CD4-positive, alpha-beta T cell (primary cell): ENCODE measurements at regions not wholly inside any gene's neighbourhood (a gene's known extent, or its start where the extent isn't known, plus 50 kb on each side); places are given as distances from the start of the nearest gene placed in this dataset.

Experiments
- ATAC-seq: fragments of 200-7000 bp; cut with Tn5 transposase; one replicate; pipeline ENCODE4 v1.10.0; 2022; ENCODE audit warnings: mild to moderate bottlenecking; ENCODE audit not compliant: poor library complexity
- CTCF ChIA-PET: fragments of 350-600 bp; sonication (Branson Sonifier 250); formaldehyde crosslinking; loops from one replicate; lab custom pipeline; 2021; ENCODE audit warnings: antibody characterized with exemption, inconsistent platforms; lab: Charles Lee
- POLR2A ChIA-PET: fragments of 350-600 bp; sonication (Branson Sonifier 250); formaldehyde crosslinking; loops from one replicate; lab custom pipeline; 2021; ENCODE audit warnings: antibody characterized with exemption, inconsistent platforms; lab: Charles Lee
- DNase-seq, 14 experiments: peaks; one replicate each; pipeline ENCODE4 v3.0.0-alpha.2; 2013 to 2020; ENCODE audit warnings: mixed read lengths in 2 of 14
- H3K27ac ChIP-seq, 2 donors: one replicate each; pipeline versions ENCODE4 v1.5.1 to v1.7.0; 2013; ENCODE audit warnings: low read length in 2 of 2, low read depth in 1 of 2, mild to moderate bottlenecking in 1 of 2
- H3K27me3 ChIP-seq, 2 experiments: 1 replicate in 1 of 2; 2 replicates in 1 of 2; pipeline versions ENCODE4 v1.6.1 to v1.7.0; 2013; ENCODE audit warnings: low read length in 2 of 2, control low read depth in 1 of 2, mild to moderate bottlenecking in 1 of 2, moderate library complexity in 1 of 2; ENCODE audit not compliant: insufficient read depth in 2 of 2, control insufficient read depth in 1 of 2
- H3K36me3 ChIP-seq: one replicate; pipeline ENCODE4 v1.6.1; 2013; ENCODE audit warnings: low read length, control low read depth; ENCODE audit not compliant: insufficient read depth
- H3K4me1 ChIP-seq: one replicate; pipeline ENCODE4 v1.6.1; 2013; ENCODE audit warnings: low read length, control low read depth; ENCODE audit not compliant: insufficient read depth
- H3K4me3 ChIP-seq: one replicate; pipeline ENCODE4 v1.5.1; 2013; ENCODE audit warnings: mild to moderate bottlenecking, low read length, moderate library complexity
- H3K9me3 ChIP-seq, 2 experiments: 1 replicate in 1 of 2; 2 replicates in 1 of 2; pipeline versions ENCODE4 v1.6.1 to v1.7.0; 2013; ENCODE audit warnings: low read length in 2 of 2, mild to moderate bottlenecking in 2 of 2, control low read depth in 1 of 2, moderate library complexity in 1 of 2; ENCODE audit not compliant: control insufficient read depth in 1 of 2, insufficient read depth in 1 of 2
- H3K27ac Mint-ChIP-seq: one replicate; pipeline ENCODE4 v1.8.0; 2020; ENCODE audit warnings: mixed read lengths
- H3K27me3 Mint-ChIP-seq: one replicate; pipeline ENCODE4 v1.8.0; 2021; ENCODE audit warnings: mixed read lengths
- H3K36me3 Mint-ChIP-seq: one replicate; pipeline ENCODE4 v1.8.0; 2021; ENCODE audit warnings: low read depth, mixed read lengths
- H3K4me1 Mint-ChIP-seq: one replicate; pipeline ENCODE4 v1.8.0; 2021; ENCODE audit warnings: low read depth, mixed read lengths
- H3K4me3 Mint-ChIP-seq: one replicate; pipeline ENCODE4 v1.8.0; 2020; ENCODE audit warnings: mild to moderate bottlenecking, mixed read lengths
- H3K9me3 Mint-ChIP-seq: one replicate; pipeline ENCODE4 v1.8.0; 2020; ENCODE audit warnings: mixed read lengths
- intact Hi-C, 2 experiments: fragments of 100-400 bp; cut with DNase I in 1 of 2; cut with micrococcal nuclease in 1 of 2; formaldehyde crosslinking; loops; one replicate each; pipeline versions ENCODE4 v1.15.1 to v1.9.0; 2023 to 2025; cut with DNase I, micrococcal nuclease
- TF ChIP-seq, protein P1 (sequence below): fragments of 200-600 bp; IDR thresholded peaks from one replicate; pipeline ENCODE4 v1.8.0; 2022; ENCODE audit warnings: antibody characterized with exemption, mild to moderate bottlenecking

DNA sequence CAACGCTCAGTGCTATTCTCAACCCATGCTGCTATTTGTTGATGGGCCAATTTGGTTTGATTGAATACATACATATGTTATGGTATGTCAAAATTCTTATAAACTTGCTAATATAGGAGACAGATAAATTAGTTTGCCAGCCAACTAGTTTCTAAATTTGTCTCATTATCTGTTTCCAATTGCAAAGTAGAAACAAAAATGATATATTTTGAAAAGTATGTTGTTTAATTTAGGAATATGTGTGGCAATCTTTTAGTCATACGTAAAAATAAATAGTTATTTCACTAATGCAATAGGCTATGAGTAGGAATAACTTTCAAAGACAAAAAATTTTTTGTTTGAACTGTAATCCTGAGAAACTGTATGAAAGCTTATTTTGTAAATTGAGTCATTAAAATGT lies 210.6 kb upstream of the KCNJ16 start:
- no peaks in the 10 kb centered on the region for H3K36me3 ChIP-seq
- ChIA-PET CTCF (no interaction called here), POLR2A (no interaction called here)
- no peak for ATAC-seq
- Mint-ChIP-seq H3K4me3 (no peak overlapping the region), H3K36me3 (no peaks in the 10 kb centered on the region), H3K27ac (no peak overlapping the region), H3K27me3 (no peaks in the 10 kb centered on the region), H3K9me3 (peaks cover 5% of the 10 kb centered on the region), H3K4me1 (no peaks in the 10 kb centered on the region)
- TF ChIP-seq, protein P1, sequence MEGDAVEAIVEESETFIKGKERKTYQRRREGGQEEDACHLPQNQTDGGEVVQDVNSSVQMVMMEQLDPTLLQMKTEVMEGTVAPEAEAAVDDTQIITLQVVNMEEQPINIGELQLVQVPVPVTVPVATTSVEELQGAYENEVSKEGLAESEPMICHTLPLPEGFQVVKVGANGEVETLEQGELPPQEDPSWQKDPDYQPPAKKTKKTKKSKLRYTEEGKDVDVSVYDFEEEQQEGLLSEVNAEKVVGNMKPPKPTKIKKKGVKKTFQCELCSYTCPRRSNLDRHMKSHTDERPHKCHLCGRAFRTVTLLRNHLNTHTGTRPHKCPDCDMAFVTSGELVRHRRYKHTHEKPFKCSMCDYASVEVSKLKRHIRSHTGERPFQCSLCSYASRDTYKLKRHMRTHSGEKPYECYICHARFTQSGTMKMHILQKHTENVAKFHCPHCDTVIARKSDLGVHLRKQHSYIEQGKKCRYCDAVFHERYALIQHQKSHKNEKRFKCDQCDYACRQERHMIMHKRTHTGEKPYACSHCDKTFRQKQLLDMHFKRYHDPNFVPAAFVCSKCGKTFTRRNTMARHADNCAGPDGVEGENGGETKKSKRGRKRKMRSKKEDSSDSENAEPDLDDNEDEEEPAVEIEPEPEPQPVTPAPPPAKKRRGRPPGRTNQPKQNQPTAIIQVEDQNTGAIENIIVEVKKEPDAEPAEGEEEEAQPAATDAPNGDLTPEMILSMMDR, result no peak
- H3K4me1 ChIP-seq, result no peaks in the 10 kb centered on the region
- no peak overlapping the region for H3K27ac ChIP-seq
- H3K4me3 ChIP-seq, result no peak overlapping the region
- no peaks in the 10 kb centered on the region for H3K27me3 ChIP-seq
- intact Hi-C loops, result no loop called here
- peaks cover 4 to 11% of the 10 kb centered on the region in 2 experiments for H3K9me3 ChIP-seq
- no peak for DNase-seq

DNA sequence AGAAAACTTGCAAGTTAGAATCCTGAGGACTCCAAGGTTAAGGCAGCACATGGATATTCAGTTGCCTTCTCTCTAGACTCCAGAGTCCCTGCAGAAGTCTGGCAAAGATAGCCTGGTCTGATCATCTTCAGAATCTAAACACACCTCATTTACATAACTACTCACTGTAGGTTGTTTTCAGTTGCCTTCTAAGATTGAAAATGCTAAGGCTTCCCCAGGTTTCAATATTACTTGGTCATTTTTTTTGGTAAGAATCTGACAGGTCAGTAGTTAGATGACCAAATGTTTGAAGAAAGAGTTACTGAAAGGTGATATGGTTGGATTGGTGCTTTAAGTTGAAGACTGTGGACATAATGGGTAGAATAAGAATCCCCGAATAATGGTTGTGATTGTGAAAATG lies 205.4 kb upstream of the KCNJ16 start:
- Histone ChIP-seq H3K27ac (no peak overlapping the region), H3K27me3 (no peaks in the 10 kb centered on the region), H3K4me3 (no peak overlapping the region), H3K4me1 (no peaks in the 10 kb centered on the region), H3K36me3 (no peaks in the 10 kb centered on the region), H3K9me3 (peaks cover 0 to 8% of the 10 kb centered on the region in 2 experiments)
- H3K36me3 Mint-ChIP-seq, result no peaks in the 10 kb centered on the region
- H3K27me3 Mint-ChIP-seq, result no peaks in the 10 kb centered on the region
- intact Hi-C loops, result no loop called here
- ChIA-PET CTCF (no interaction called here), POLR2A (no interaction called here)
- no peaks in the 10 kb centered on the region for H3K4me1 Mint-ChIP-seq
- H3K4me3 Mint-ChIP-seq, result no peak overlapping the region
- H3K27ac Mint-ChIP-seq, result no peak overlapping the region
- DNase-seq, result no peak
- TF ChIP-seq, protein P1, result no peak
- peaks cover 5% of the 10 kb centered on the region for H3K9me3 Mint-ChIP-seq
- no peak for ATAC-seq

DNA sequence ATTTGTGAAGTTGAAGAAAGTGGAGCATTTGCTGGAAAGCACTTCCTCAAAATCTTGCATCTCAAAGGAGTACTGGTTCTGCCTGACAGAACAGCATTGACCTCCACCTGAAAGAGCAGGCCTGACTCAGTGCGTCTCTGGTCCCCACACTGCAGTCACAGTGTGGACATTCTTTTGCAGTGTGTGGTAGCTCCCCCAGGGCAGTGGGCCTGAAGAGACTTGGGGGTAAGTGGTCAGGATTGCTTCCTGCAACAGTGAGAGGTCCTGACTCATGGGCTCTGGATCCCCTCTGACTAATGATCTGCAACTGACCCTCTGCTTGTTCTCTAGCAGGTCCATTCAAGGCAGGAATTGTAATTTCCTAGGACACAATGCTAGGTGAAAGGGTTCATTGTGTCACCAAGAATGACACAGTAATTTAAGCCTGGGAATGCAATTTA lies 204.9 kb upstream of the KCNJ16 start:
- Histone ChIP-seq H3K36me3 (no peaks in the 10 kb centered on the region), H3K4me1 (no peaks in the 10 kb centered on the region), H3K9me3 (peaks cover 0 to 8% of the 10 kb centered on the region in 2 experiments), H3K4me3 (no peak overlapping the region), H3K27me3 (no peaks in the 10 kb centered on the region), H3K27ac (no peak overlapping the region)
- CTCF ChIA-PET, result no interaction called here
- TF ChIP-seq, protein P1, result no peak
- Mint-ChIP-seq H3K4me3 (no peak overlapping the region), H3K27ac (no peak overlapping the region), H3K36me3 (no peaks in the 10 kb centered on the region), H3K9me3 (peaks cover 5% of the 10 kb centered on the region), H3K27me3 (no peaks in the 10 kb centered on the region), H3K4me1 (no peaks in the 10 kb centered on the region)
- ATAC-seq (no peak), DNase-seq (peak in 1 of 14 experiments; percentile 5)
- POLR2A ChIA-PET, result no interaction called here
- intact Hi-C loops, result no loop called here
